Mesenchymal stem cell (in vitro differentiated cells and primary cell): ENCODE measurements at regions not wholly inside any gene's neighbourhood (a gene's known extent, or its start where the extent isn't known, plus 50 kb on each side); places are given as distances from the start of the nearest gene placed in this dataset.

Experiments
- DNase-seq: peaks from one replicate; pipeline ENCODE4 v3.0.0-alpha.2; 2013
- H2AFZ ChIP-seq: one replicate; pipeline ENCODE4 v1.6.1; 2013; ENCODE audit warnings: low read depth, mild to moderate bottlenecking, control low read depth, inconsistent platforms, low read length, moderate library complexity
- H2AK5ac ChIP-seq: 2 replicates; pipeline ENCODE4 v1.6.1; 2013; ENCODE audit warnings: low read length, moderate library complexity, mild to moderate bottlenecking, inconsistent platforms; ENCODE audit not compliant: severe bottlenecking
- H2BK120ac ChIP-seq: one replicate; pipeline ENCODE4 v1.6.1; 2013; ENCODE audit warnings: low read depth, mild to moderate bottlenecking, inconsistent platforms, low read length, moderate library complexity
- H2BK12ac ChIP-seq, 2 experiments: one replicate each; pipeline ENCODE4 v1.6.1; 2013; ENCODE audit warnings: inconsistent platforms in 2 of 2, low read length in 2 of 2, mild to moderate bottlenecking in 2 of 2, moderate library complexity in 2 of 2, control low read depth in 1 of 2
- H2BK15ac ChIP-seq: one replicate; pipeline ENCODE4 v1.6.1; 2013; ENCODE audit warnings: mild to moderate bottlenecking, low read depth, inconsistent platforms; ENCODE audit not compliant: poor library complexity, severe bottlenecking
- H2BK5ac ChIP-seq: 2 replicates; pipeline ENCODE4 v1.6.1; 2013; ENCODE audit warnings: low read depth, mild to moderate bottlenecking, low read length, control low read depth, inconsistent platforms; ENCODE audit not compliant: poor library complexity, severe bottlenecking
- H3K14ac ChIP-seq, 2 experiments: one replicate each; pipeline ENCODE4 v1.6.1; 2013; ENCODE audit warnings: inconsistent platforms in 2 of 2, low read length in 2 of 2, control low read depth in 1 of 2, mild to moderate bottlenecking in 1 of 2, moderate library complexity in 1 of 2
- H3K18ac ChIP-seq, 2 experiments: one replicate each; pipeline ENCODE4 v1.6.1; 2013; ENCODE audit warnings: inconsistent platforms in 2 of 2, low read length in 2 of 2, control low read depth in 1 of 2, low read depth in 1 of 2, mild to moderate bottlenecking in 1 of 2
- H3K23ac ChIP-seq, 2 experiments: one replicate each; pipeline ENCODE4 v1.6.1; 2013; ENCODE audit warnings: inconsistent platforms in 2 of 2, low read length in 2 of 2, mild to moderate bottlenecking in 2 of 2, moderate library complexity in 2 of 2, control low read depth in 1 of 2
- H3K27ac ChIP-seq: 2 replicates; pipeline ENCODE4 v1.5.1; 2013; ENCODE audit warnings: mild to moderate bottlenecking, moderate library complexity, low read length, control low read depth, inconsistent platforms; ENCODE audit not compliant: poor library complexity, severe bottlenecking
- H3K27me3 ChIP-seq, 2 experiments: 2 replicates each; pipeline versions ENCODE4 v1.6.1 to v1.7.0; 2013; ENCODE audit warnings: low read length in 2 of 2, mild to moderate bottlenecking in 2 of 2, moderate library complexity in 2 of 2, control low read depth in 1 of 2, inconsistent platforms in 1 of 2; ENCODE audit not compliant: control insufficient read depth in 1 of 2, insufficient read depth in 1 of 2
- H3K36me3 ChIP-seq, 2 experiments: 2 replicates each; pipeline versions ENCODE4 v1.6.1 to v1.7.0; 2013; ENCODE audit warnings: low read length in 2 of 2, control low read depth in 1 of 2, inconsistent platforms in 1 of 2, low read depth in 1 of 2, mild to moderate bottlenecking in 1 of 2; ENCODE audit not compliant: insufficient read depth in 2 of 2, control insufficient read depth in 1 of 2
- H3K4ac ChIP-seq, 2 experiments: one replicate each; pipeline ENCODE4 v1.6.1; 2013; ENCODE audit warnings: inconsistent platforms in 2 of 2, low read length in 2 of 2, mild to moderate bottlenecking in 2 of 2, moderate library complexity in 2 of 2, control low read depth in 1 of 2, low read depth in 1 of 2
- H3K4me1 ChIP-seq: 2 replicates; pipeline ENCODE4 v1.6.1; 2013; ENCODE audit warnings: low read depth, low read length, control low read depth; ENCODE audit not compliant: control insufficient read depth, insufficient read depth
- H3K4me2 ChIP-seq: 2 replicates; pipeline ENCODE4 v1.6.1; 2013; ENCODE audit warnings: low read length, mild to moderate bottlenecking, inconsistent platforms; ENCODE audit not compliant: poor library complexity, severe bottlenecking
- H3K4me3 ChIP-seq, 2 experiments: 2 replicates each; pipeline versions ENCODE4 v1.5.1 to v1.7.0; 2013; ENCODE audit warnings: low read length in 2 of 2, mild to moderate bottlenecking in 2 of 2, control low read depth in 1 of 2, low read depth in 1 of 2; ENCODE audit not compliant: insufficient read depth in 1 of 2
- H3K79me1 ChIP-seq: replicated peaks from 2 replicates; pipeline ENCODE4 v1.6.1; 2013; ENCODE audit warnings: mild to moderate bottlenecking, control low read depth, low read length, inconsistent platforms; ENCODE audit not compliant: poor library complexity, severe bottlenecking
- H3K9ac ChIP-seq: 2 replicates; pipeline ENCODE4 v1.7.0; 2013; ENCODE audit warnings: mild to moderate bottlenecking, low read length, moderate library complexity
- H3K9me3 ChIP-seq: 2 replicates; pipeline ENCODE4 v1.7.0; 2013; ENCODE audit warnings: mild to moderate bottlenecking, low read length; ENCODE audit not compliant: control insufficient read depth
- H4K8ac ChIP-seq: one replicate; pipeline ENCODE4 v1.6.1; 2013; ENCODE audit warnings: inconsistent platforms, mild to moderate bottlenecking, low read length, moderate library complexity
- H4K91ac ChIP-seq: one replicate; pipeline ENCODE4 v1.6.1; 2013; ENCODE audit warnings: mild to moderate bottlenecking, low read length, inconsistent platforms
- WGBS: methylation state at CpG from one replicate; pipeline ENCODE4 v1.1.7; 2013; ENCODE audit warnings: mixed read lengths; 5-methylcytosine and 5-hydroxymethylcytosine counted together

DNA sequence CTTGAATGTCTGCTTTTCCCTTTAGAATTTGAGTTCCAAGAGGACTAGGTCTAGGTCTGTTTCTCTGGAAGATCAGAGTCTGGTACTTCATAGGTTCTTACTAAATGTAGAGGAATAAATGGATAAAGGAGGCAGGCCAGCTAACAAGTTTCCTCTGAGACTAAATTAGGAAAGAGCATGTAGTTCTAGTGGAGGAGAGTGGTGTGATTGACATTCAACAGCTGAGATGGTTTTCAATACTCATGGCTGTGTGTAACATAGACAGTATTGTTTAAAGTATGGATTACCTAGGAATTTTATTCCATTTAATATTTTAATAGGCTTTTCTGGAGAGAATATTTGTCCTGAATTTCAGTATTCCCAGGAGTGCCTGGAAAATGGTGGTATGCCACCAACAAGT is 364.7 kb downstream of the METTL15 start:
- no peak overlapping the region for H3K4ac ChIP-seq
- H3K27ac ChIP-seq: no peak overlapping the region
- no peak overlapping the region for H4K8ac ChIP-seq
- no peak overlapping the region for H2BK15ac ChIP-seq
- H3K14ac ChIP-seq: no peak overlapping the region
- no peaks in the 10 kb centered on the region for H3K36me3 ChIP-seq
- no peak overlapping the region for H2BK12ac ChIP-seq
- H3K4me1 ChIP-seq: peaks cover 2% of the 10 kb centered on the region
- no peaks in the 10 kb centered on the region for H3K9me3 ChIP-seq
- no peak overlapping the region for H2BK120ac ChIP-seq
- no peak overlapping the region for H2AFZ ChIP-seq
- no peak overlapping the region for H3K4me3 ChIP-seq
- no peak overlapping the region for H3K18ac ChIP-seq
- H2AK5ac ChIP-seq: no peak overlapping the region
- H3K27me3 ChIP-seq: no peaks in the 10 kb centered on the region
- DNase-seq: no peak
- no peak overlapping the region for H2BK5ac ChIP-seq
- H4K91ac ChIP-seq: no peak overlapping the region
- no peak overlapping the region for H3K4me2 ChIP-seq
- H3K9ac ChIP-seq: no peak overlapping the region
- no peak overlapping the region for H3K23ac ChIP-seq
- H3K79me1 ChIP-seq: no peaks in the 10 kb centered on the region

DNA sequence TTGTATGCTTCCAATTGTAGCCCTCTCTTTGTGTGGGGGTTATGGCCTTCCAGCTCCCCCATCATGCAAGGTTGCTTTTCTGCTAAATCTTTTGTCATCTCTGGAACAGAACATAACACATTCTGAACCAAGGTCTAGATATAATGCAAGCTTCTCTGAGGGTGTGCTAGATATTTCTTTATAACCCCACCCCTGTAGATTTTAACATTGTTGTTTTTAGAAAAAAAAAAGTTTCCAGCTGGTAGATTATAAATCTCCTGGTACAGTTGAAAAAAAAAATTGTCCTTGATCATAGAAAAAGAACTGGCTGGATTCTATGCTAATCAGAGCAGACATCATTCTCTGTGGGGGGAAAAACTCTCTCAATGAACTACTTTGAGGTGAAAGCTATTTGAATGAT is 363.3 kb downstream of the METTL15 start:
- Histone ChIP-seq H3K4me1 (peaks cover 2% of the 10 kb centered on the region), H3K9ac (no peak overlapping the region), H4K8ac (no peak overlapping the region), H2BK15ac (no peak overlapping the region), H3K23ac (no peak overlapping the region), H3K9me3 (no peaks in the 10 kb centered on the region), H3K4ac (no peak overlapping the region), H3K18ac (no peak overlapping the region), H2BK12ac (no peak overlapping the region), H4K91ac (no peak overlapping the region), H3K4me2 (no peak overlapping the region), H2BK120ac (no peak overlapping the region), H2AK5ac (no peak overlapping the region), H3K27me3 (no peaks in the 10 kb centered on the region), H3K27ac (no peak overlapping the region), H2BK5ac (no peak overlapping the region), H3K36me3 (no peaks in the 10 kb centered on the region), H3K79me1 (no peaks in the 10 kb centered on the region), H3K4me3 (no peak overlapping the region), H3K14ac (no peak overlapping the region), H2AFZ (no peak overlapping the region)
- DNase-seq: no peak

DNA sequence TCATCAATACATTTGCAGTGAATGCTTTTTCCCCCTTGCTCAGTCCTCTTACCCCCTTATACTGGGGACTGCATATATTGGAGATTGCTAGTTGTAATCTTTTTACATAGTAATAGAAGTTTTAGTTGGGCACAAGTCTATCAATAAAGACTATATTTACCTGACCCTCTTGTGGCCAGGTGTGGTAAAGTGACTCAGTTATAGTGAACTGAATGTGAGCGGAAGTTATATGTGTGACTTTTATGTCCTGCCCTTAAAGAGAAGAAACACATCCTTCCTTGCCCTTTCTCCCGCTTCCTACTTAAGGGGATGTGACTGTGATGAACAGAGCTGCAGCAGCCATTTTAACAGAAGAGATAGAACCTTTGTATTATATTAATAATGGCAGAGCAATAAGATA is 362.0 kb downstream of the METTL15 start:
- Histone ChIP-seq H3K4me3 (no peak overlapping the region), H3K9ac (no peak overlapping the region), H3K27me3 (no peaks in the 10 kb centered on the region), H2AK5ac (no peak overlapping the region), H3K27ac (no peak overlapping the region), H3K4me1 (no peaks in the 10 kb centered on the region), H3K23ac (no peak overlapping the region), H3K14ac (no peak overlapping the region), H3K4ac (no peak overlapping the region), H3K36me3 (no peaks in the 10 kb centered on the region), H2BK15ac (no peak overlapping the region), H2BK120ac (no peak overlapping the region), H4K8ac (no peak overlapping the region), H4K91ac (no peak overlapping the region), H3K79me1 (no peaks in the 10 kb centered on the region), H3K4me2 (no peak overlapping the region), H2BK5ac (no peak overlapping the region), H3K9me3 (no peaks in the 10 kb centered on the region), H3K18ac (no peak overlapping the region), H2BK12ac (no peak overlapping the region), H2AFZ (no peak overlapping the region)
- no CpG with 5 or more reads among the region's 2 CpGs for WGBS
- no peak for DNase-seq

DNA sequence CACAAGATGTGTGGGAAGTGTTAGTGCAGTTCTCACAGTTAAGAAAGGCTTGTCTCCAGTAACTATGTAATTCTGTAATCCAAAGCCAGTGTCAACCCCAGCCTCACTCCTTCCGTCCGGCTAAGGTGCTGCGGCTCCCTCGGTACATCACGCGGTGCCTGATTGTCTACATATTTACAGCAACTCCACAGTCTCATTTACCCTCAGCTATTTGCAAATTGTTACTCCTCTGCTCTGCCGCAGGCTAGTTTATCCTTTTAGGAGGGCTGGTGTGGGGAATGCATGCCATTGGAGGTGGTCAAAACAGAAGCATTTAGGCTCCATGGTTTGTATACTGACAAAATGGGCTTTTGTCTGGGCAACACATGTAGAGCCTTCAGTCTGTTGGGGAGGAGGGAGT is 358.3 kb downstream of the METTL15 start:
- Histone ChIP-seq H3K18ac (peak overlapping the region in 1 of 2 experiments; percentile 13), H3K4me2 (no peak overlapping the region), H2BK15ac (no peak overlapping the region), H3K9ac (no peak overlapping the region), H3K79me1 (no peaks in the 10 kb centered on the region), H3K4me1 (no peaks in the 10 kb centered on the region), H4K91ac (peak overlapping the region; percentile 54), H3K23ac (no peak overlapping the region), H3K14ac (no peak overlapping the region), H2BK5ac (no peak overlapping the region), H4K8ac (no peak overlapping the region), H3K27ac (no peak overlapping the region), H3K4ac (no peak overlapping the region), H3K36me3 (no peaks in the 10 kb centered on the region), H3K27me3 (no peaks in the 10 kb centered on the region), H2BK120ac (no peak overlapping the region), H2AK5ac (no peak overlapping the region), H2BK12ac (peak overlapping the region in 1 of 2 experiments; percentile 9), H3K4me3 (no peak overlapping the region), H2AFZ (no peak overlapping the region), H3K9me3 (no peaks in the 10 kb centered on the region)
- WGBS: 99% methylated on average over 7 of the region's 7 CpGs
- no peak for DNase-seq
